HepG2 (cell line): ENCODE measurements at regions not wholly inside any gene's neighbourhood (a gene's known extent, or its start where the extent isn't known, plus 50 kb on each side); places are given as distances from the start of the nearest gene placed in this dataset.

ENCODE experiments used
- BORCS8-MEF2B ChIP-seq: sonication (generic); formaldehyde crosslinking; IDR thresholded peaks from 2 replicates; pipeline ENCODE4 v1.8.0; 2022; ENCODE audit warnings: mild to moderate bottlenecking, missing genetic modification reagents
- CREB1 ChIP-seq, 2 experiments: fragments of 450-650 bp in 1 of 2; IDR thresholded peaks; 2 replicates each; pipeline ENCODE4 v1.6.1; 2016 to 2017; ENCODE audit warnings: control low read depth in 1 of 2, mild to moderate bottlenecking in 1 of 2, missing compliant biosample characterization in 1 of 2, missing genetic modification characterization in 1 of 2
- FOXA1 ChIP-seq, 2 experiments: fragments of 450-650 bp in 1 of 2; sonication (generic) in 1 of 2; formaldehyde crosslinking in 1 of 2; IDR thresholded peaks; 2 replicates each; pipeline versions ENCODE4 v1.4.0 to v1.6.1; 2016 to 2020; ENCODE audit warnings: missing genetic modification reagents in 1 of 2
- HNRNPL ChIP-seq: fragments of 200-400 bp; formaldehyde crosslinking; IDR thresholded peaks from 2 replicates; pipeline ENCODE4 v1.6.1; 2017; ENCODE audit warnings: mild to moderate bottlenecking, low read depth, low read length
- JUNB ChIP-seq: sonication (generic); formaldehyde crosslinking; IDR thresholded peaks from 2 replicates; pipeline ENCODE4 v1.8.0; 2022; ENCODE audit warnings: missing genetic modification reagents, mild to moderate bottlenecking, borderline replicate concordance
- NR2C2 ChIP-seq: sonication (generic); formaldehyde crosslinking; IDR thresholded peaks from 2 replicates; pipeline ENCODE4 v1.4.0; 2020; ENCODE audit warnings: missing genetic modification reagents, mild to moderate bottlenecking, moderate library complexity, borderline replicate concordance
- REXO4 ChIP-seq: sonication (generic); formaldehyde crosslinking; IDR thresholded peaks from 2 replicates; pipeline ENCODE4 v1.8.0; 2022; ENCODE audit warnings: missing genetic modification reagents, mild to moderate bottlenecking, borderline replicate concordance
- RORA ChIP-seq: sonication (generic); formaldehyde crosslinking; IDR thresholded peaks from 2 replicates; pipeline ENCODE4 v1.5.0; 2020; ENCODE audit warnings: mild to moderate bottlenecking, missing genetic modification reagents, moderate library complexity
- SOX6 ChIP-seq, 2 experiments: fragments of 450-650 bp in 1 of 2; sonication (generic) in 1 of 2; formaldehyde crosslinking in 1 of 2; IDR thresholded peaks; 2 replicates each; pipeline versions ENCODE4 v1.4.0 to v1.6.1; 2017 to 2020; ENCODE audit warnings: antibody characterized with exemption in 1 of 2, mild to moderate bottlenecking in 1 of 2, missing genetic modification reagents in 1 of 2
- ZFP1 ChIP-seq: IDR thresholded peaks from 2 replicates; pipeline ENCODE4 v1.6.1; 2016
- ZNF235 ChIP-seq: sonication (generic); formaldehyde crosslinking; IDR thresholded peaks from 2 replicates; pipeline ENCODE4 v1.8.1; 2023; ENCODE audit warnings: mild to moderate bottlenecking, missing genetic modification reagents, borderline replicate concordance
- ZNF317 ChIP-seq: sonication (generic); formaldehyde crosslinking; IDR thresholded peaks from 2 replicates; pipeline ENCODE4 v1.5.0; 2020; ENCODE audit warnings: mild to moderate bottlenecking, missing genetic modification reagents
- TF ChIP-seq, protein P1 (sequence below): IDR thresholded peaks from 2 replicates; pipeline ENCODE4 v1.6.1; 2016; ENCODE audit warnings: control low read depth
- TF ChIP-seq, protein P2 (sequence below): sonication (generic); formaldehyde crosslinking; IDR thresholded peaks from 2 replicates; pipeline ENCODE4 v1.4.0; 2020; ENCODE audit warnings: missing genetic modification reagents, borderline replicate concordance
- TF ChIP-seq, protein P3 (sequence below): sonication (generic); formaldehyde crosslinking; IDR thresholded peaks from 2 replicates; pipeline ENCODE4 v1.4.0; 2020; ENCODE audit warnings: missing genetic modification reagents
- TF ChIP-seq, protein P4 (sequence below), 2 experiments: sonication (generic) in 1 of 2; formaldehyde crosslinking in 1 of 2; IDR thresholded peaks; 2 replicates each; pipeline versions ENCODE4 v1.5.1 to v1.6.1; 2011 to 2020; ENCODE audit warnings: borderline replicate concordance in 1 of 2, low read depth in 1 of 2, low read length in 1 of 2, mild to moderate bottlenecking in 1 of 2, missing genetic modification reagents in 1 of 2, moderate library complexity in 1 of 2
- TF ChIP-seq, protein P5 (sequence below): sonication (generic); formaldehyde crosslinking; IDR thresholded peaks from 2 replicates; pipeline ENCODE4 v1.4.0; 2020; ENCODE audit warnings: missing genetic modification reagents

DNA sequence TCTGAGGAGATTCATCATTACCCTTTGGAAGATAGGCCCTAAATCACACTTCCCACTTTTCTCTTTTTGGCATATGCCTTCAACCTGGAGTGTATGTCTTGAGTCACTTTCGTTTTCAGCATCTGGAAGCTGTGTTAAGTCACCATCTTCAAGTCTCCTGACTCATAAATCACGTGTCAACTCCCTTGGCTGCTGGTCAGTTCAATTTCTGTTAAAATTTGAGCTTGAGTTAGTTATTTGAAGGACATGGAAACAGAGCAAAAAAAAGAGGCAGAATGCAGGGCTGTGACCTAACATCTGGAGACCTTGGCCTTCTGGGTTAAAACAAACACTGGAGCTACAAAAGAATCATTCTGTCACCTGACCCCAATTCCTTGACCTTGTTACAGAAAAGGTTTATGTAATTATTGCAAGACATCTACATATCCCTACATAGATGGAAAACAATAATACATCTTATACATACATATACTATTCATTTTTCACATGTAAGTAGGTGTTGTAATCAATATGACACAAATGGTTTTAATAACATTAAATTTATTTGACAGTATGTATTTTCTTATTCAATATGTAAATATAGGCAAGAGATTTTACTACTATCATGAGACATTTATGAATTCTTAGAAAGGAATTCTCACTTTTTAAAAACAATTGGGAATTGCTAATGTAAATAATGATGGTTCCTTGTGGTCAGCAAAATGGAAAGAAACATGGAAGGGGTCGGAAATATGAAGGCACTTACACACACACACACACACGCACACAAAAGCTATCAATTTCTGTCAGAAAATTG lies 169.7 kb upstream of the PHYHIPL start (continued):
- TF ChIP-seq ZNF235 = no peak
- TF ChIP-seq CREB1 (IDR thresholded peaks at IDR 0.05) = no peak
- peak; percentile 59 for TF ChIP-seq CREB1 (CRISPR knock-in tag; IDR thresholded peaks at IDR 0.05)
- 0 out of 2 replicates have a peak, but pooled peaks have one; percentile 47 for TF ChIP-seq JUNB (CRISPR knock-in tag)
- TF ChIP-seq, protein P1, sequence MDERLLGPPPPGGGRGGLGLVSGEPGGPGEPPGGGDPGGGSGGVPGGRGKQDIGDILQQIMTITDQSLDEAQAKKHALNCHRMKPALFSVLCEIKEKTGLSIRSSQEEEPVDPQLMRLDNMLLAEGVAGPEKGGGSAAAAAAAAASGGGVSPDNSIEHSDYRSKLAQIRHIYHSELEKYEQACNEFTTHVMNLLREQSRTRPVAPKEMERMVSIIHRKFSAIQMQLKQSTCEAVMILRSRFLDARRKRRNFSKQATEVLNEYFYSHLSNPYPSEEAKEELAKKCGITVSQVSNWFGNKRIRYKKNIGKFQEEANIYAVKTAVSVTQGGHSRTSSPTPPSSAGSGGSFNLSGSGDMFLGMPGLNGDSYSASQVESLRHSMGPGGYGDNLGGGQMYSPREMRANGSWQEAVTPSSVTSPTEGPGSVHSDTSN (CRISPR knock-in tag) = peak; percentile 47; the same call in 1 of the 2 replicates
- no peak for TF ChIP-seq REXO4 (CRISPR knock-in tag)
- peak; percentile 53; the same call in 1 of the 2 replicates for TF ChIP-seq NR2C2 (CRISPR knock-in tag)
- TF ChIP-seq, protein P2, sequence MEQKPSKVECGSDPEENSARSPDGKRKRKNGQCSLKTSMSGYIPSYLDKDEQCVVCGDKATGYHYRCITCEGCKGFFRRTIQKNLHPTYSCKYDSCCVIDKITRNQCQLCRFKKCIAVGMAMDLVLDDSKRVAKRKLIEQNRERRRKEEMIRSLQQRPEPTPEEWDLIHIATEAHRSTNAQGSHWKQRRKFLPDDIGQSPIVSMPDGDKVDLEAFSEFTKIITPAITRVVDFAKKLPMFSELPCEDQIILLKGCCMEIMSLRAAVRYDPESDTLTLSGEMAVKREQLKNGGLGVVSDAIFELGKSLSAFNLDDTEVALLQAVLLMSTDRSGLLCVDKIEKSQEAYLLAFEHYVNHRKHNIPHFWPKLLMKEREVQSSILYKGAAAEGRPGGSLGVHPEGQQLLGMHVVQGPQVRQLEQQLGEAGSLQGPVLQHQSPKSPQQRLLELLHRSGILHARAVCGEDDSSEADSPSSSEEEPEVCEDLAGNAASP = peak; percentile 79
- peak; percentile 20; the same call in 1 of the 2 replicates for TF ChIP-seq ZFP1 (CRISPR knock-in tag)
- TF ChIP-seq, protein P3, sequence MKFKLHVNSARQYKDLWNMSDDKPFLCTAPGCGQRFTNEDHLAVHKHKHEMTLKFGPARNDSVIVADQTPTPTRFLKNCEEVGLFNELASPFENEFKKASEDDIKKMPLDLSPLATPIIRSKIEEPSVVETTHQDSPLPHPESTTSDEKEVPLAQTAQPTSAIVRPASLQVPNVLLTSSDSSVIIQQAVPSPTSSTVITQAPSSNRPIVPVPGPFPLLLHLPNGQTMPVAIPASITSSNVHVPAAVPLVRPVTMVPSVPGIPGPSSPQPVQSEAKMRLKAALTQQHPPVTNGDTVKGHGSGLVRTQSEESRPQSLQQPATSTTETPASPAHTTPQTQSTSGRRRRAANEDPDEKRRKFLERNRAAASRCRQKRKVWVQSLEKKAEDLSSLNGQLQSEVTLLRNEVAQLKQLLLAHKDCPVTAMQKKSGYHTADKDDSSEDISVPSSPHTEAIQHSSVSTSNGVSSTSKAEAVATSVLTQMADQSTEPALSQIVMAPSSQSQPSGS = peak; percentile 59; the same call in 1 of the 2 replicates
- TF ChIP-seq, protein P4, sequence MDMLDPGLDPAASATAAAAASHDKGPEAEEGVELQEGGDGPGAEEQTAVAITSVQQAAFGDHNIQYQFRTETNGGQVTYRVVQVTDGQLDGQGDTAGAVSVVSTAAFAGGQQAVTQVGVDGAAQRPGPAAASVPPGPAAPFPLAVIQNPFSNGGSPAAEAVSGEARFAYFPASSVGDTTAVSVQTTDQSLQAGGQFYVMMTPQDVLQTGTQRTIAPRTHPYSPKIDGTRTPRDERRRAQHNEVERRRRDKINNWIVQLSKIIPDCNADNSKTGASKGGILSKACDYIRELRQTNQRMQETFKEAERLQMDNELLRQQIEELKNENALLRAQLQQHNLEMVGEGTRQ (IDR thresholded peaks at IDR 0.05; ENCODE audit: low read depth, low read length) = no peak
- TF ChIP-seq, protein P4 (CRISPR knock-in tag; IDR thresholded peaks at IDR 0.05; ENCODE audit: borderline replicate concordance) = 0 out of 2 replicates have a peak, but pooled peaks have one; percentile 57
- no peak for TF ChIP-seq SOX6 (IDR thresholded peaks at IDR 0.05)
- peak; percentile 97 for TF ChIP-seq SOX6 (CRISPR knock-in tag; IDR thresholded peaks at IDR 0.05)
- TF ChIP-seq RORA (CRISPR knock-in tag) = peak; percentile 88; the same call in 1 of the 2 replicates
- no peak for TF ChIP-seq FOXA1 (IDR thresholded peaks at IDR 0.05)
- peak; percentile 90 for TF ChIP-seq FOXA1 (CRISPR knock-in tag; IDR thresholded peaks at IDR 0.05)
- TF ChIP-seq, protein P5, sequence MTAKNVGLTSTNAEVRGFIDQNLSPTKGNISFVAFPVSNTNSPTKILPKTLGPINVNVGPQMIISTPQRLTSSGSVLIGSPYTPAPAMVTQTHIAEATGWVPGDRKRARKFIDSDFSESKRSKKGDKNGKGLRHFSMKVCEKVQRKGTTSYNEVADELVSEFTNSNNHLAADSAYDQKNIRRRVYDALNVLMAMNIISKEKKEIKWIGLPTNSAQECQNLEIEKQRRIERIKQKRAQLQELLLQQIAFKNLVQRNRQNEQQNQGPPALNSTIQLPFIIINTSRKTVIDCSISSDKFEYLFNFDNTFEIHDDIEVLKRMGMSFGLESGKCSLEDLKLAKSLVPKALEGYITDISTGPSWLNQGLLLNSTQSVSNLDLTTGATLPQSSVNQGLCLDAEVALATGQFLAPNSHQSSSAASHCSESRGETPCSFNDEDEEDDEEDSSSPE (CRISPR knock-in tag) = peak; percentile 53; the same call in 1 of the 2 replicates
- TF ChIP-seq HNRNPL = no peak
- no peak for TF ChIP-seq BORCS8-MEF2B (CRISPR knock-in tag)
- TF ChIP-seq ZNF317 (CRISPR knock-in tag) = peak; percentile 70
